ENCODE measurements at regions not wholly inside any gene's neighbourhood (a gene's known extent, or its start where the extent isn't known, plus 50 kb on each side); places are given as distances from the start of the nearest gene placed in this dataset.

- no peak for DNase-seq (ENCODE audit: low read depth)
- no peak for TF ChIP-seq CTCF (IDR thresholded peaks at IDR 0.05; ENCODE audit: control insufficient read depth, insufficient read depth, low read depth, low read length, missing control alignments)
Measured at GRCh38 chr18:78080081-78080480, 830.4 kb downstream of the GALR1 start.

GRCh38 chr18:78080761-78081160 is 831.1 kb downstream of the GALR1 start:
- no peak for DNase-seq (ENCODE audit: low read depth)
- TF ChIP-seq CTCF (IDR thresholded peaks at IDR 0.05; ENCODE audit: control insufficient read depth, insufficient read depth, low read depth, low read length, missing control alignments): no peak

More at GRCh38 chr18:78080081-78080480, 830.4 kb downstream of the GALR1 start:
- H3K4me3 ChIP-seq (ENCODE audit: control insufficient read depth, low read depth, low read length): no peak overlapping the region

GRCh38 chr18:78082816-78083215 is 833.2 kb downstream of the GALR1 start:
- no peak for TF ChIP-seq CTCF (IDR thresholded peaks at IDR 0.05; ENCODE audit: control insufficient read depth, insufficient read depth, low read depth, low read length, missing control alignments)
- DNase-seq (ENCODE audit: low read depth): no peak

More at GRCh38 chr18:78080761-78081160, 831.1 kb downstream of the GALR1 start:
- H3K4me3 ChIP-seq (ENCODE audit: control insufficient read depth, low read depth, low read length): no peak overlapping the region

DNA sequence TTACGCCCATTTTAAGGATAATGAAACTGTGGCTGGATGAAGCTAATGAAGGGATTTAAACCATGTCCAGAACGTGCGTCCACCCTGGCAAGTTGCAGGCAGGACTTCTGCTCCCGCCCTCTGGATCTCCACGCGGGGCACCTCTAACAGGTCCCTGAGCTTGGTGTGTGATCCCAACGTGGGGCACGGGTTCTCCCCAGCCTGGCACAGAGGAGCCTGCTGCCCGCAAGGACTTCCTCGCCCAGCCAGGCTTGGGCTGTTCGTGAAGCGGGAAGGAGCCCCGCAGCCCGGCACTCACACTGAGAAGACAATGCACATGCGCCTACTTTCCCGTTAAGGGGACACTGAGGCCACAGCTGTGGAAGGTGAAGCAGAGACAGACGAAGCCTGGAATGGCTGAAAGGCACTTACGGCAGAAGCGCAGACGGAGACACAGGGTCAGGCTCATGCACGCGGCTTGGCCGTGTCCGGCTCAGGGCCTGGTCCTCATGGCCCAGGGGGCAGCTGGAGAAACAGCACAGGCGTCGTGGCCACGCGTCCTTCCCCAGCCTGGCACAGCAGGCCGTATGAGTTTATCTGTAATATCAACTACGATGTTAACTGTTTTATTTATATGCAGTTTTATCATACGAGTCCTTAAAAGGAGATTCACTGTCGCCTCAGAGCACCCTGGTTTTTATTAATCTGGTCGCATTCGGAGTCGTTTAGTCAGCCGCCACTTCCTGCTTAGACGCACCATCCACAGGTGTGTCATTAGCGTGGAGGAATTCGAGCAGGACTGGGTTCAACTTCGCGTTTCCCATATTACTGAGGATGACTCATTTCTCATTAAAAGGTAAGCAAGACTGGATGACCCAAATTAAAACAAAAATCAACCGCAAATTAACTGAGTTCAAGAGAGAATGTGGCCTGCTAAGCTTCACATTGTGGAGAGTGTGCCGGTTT is 835.9 kb downstream of the GALR1 start:
- DNase-seq (ENCODE audit: low read depth): no peak
- TF ChIP-seq CTCF (IDR thresholded peaks at IDR 0.05; ENCODE audit: control insufficient read depth, insufficient read depth, low read depth, low read length, missing control alignments): no peak
- no peak overlapping the region for H3K4me3 ChIP-seq (ENCODE audit: control insufficient read depth, low read depth, low read length)

More at GRCh38 chr18:78082816-78083215, 833.2 kb downstream of the GALR1 start:
- no peak overlapping the region for H3K4me3 ChIP-seq (ENCODE audit: control insufficient read depth, low read depth, low read length)

DNA sequence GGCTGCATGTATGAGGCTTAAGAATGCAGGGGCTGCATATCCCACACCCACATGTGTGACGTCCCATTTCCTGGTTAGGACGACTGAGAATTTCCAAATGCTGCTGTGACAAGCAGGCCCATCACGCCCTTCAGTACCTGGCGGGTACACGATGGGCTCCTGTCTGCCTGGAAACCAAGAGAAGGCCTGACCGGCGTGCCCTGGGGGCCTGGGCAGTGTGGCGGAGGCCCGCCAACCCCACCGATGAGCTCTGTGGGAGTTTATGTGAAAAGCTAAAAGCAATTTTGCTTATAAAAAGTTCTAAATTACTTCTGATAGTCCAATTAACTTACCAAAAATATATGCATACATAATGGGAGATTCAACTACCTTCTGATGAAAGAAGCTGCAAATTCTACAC is 837.3 kb downstream of the GALR1 start:
- no peak for DNase-seq (ENCODE audit: low read depth)
- H3K4me3 ChIP-seq (ENCODE audit: control insufficient read depth, low read depth, low read length): no peak overlapping the region
- TF ChIP-seq CTCF (IDR thresholded peaks at IDR 0.05; ENCODE audit: control insufficient read depth, insufficient read depth, low read depth, low read length, missing control alignments): no peak

- DNase-seq (ENCODE audit: low read depth): no peak
- TF ChIP-seq CTCF (IDR thresholded peaks at IDR 0.05; ENCODE audit: control insufficient read depth, insufficient read depth, low read depth, low read length, missing control alignments): no peak
- no peak overlapping the region for H3K4me3 ChIP-seq (ENCODE audit: control insufficient read depth, low read depth, low read length)
Measured at GRCh38 chr18:78087338-78087737, 837.7 kb downstream of the GALR1 start.

Measured in AG09309 (cell line).